Natural killer cell treated with Interleukin-12 subunit alpha and Interleukin-12 subunit beta and Interleukin-15 and Interleukin-18, amount 100 ng/mL, for 72 hours (primary cell): ENCODE measurements at regions not wholly inside any gene's neighbourhood (a gene's known extent, or its start where the extent isn't known, plus 50 kb on each side); places are given as distances from the start of the nearest gene placed in this dataset.
"Not testable (repeated sequence)": the region's sequence is repeated elsewhere in the genome, so short reads cannot be mapped to it uniquely, and the experiment has no call there.

Source experiments
- ATAC-seq, 2 donors: fragments of 150-1000 bp; cut with Tn5 transposase in 1 of 2; sonication (Bioruptor Pico), chemical (Tn5 transposase) in 1 of 2; 2 replicates each; pipeline ENCODE4 v1.10.0; 2021
- DNase-seq: peaks from one replicate; pipeline ENCODE4 v3.0.0; 2022; ENCODE audit warnings: low spot score
- H3K27ac Mint-ChIP-seq, 2 donors: 1 replicate in 1 of 2; 2 replicates in 1 of 2; pipeline ENCODE4 v1.8.0; 2022; ENCODE audit warnings: mixed read lengths in 2 of 2, mild to moderate bottlenecking in 1 of 2, moderate library complexity in 1 of 2
- H3K27me3 Mint-ChIP-seq, 2 donors: 1 replicate in 1 of 2; 2 replicates in 1 of 2; pipeline ENCODE4 v1.8.0; 2022; ENCODE audit warnings: mixed read lengths in 2 of 2
- H3K36me3 Mint-ChIP-seq: one replicate; pipeline ENCODE4 v1.8.0; 2022; ENCODE audit warnings: mixed read lengths
- H3K4me1 Mint-ChIP-seq, 2 donors: 1 replicate in 1 of 2; 2 replicates in 1 of 2; pipeline ENCODE4 v1.8.0; 2022; ENCODE audit warnings: low read depth in 2 of 2, mixed read lengths in 2 of 2, mild to moderate bottlenecking in 1 of 2
- H3K4me3 Mint-ChIP-seq: one replicate; pipeline ENCODE4 v1.8.0; 2022; ENCODE audit warnings: mixed read lengths
- H3K9me3 Mint-ChIP-seq: 2 replicates; pipeline ENCODE4 v1.8.0; 2022; ENCODE audit warnings: mixed read lengths

- Mint-ChIP-seq H3K27ac (no peak overlapping the region), H3K36me3 (no peaks in the 10 kb centered on the region), H3K4me3 (no peak overlapping the region), H3K4me1 (no peaks in the 10 kb centered on the region), H3K27me3 (peaks cover 0 to 11% of the 10 kb centered on the region in 2 donors), H3K9me3 (no peaks in the 10 kb centered on the region)
- DNase-seq (no peak), ATAC-seq (peak in 1 of 2 donors; percentile 17)
These were observed 69.2 kb upstream of the PPP2R2D start for GRCh38 chr10:131831561-131831960.

- no peak for DNase-seq
- no peak overlapping the region for H3K4me3 Mint-ChIP-seq
- no peaks in the 10 kb centered on the region for H3K9me3 Mint-ChIP-seq
- H3K27me3 Mint-ChIP-seq, result peaks cover 4 to 10% of the 10 kb centered on the region in 2 donors
- no peak for ATAC-seq
- no peak overlapping the region for H3K27ac Mint-ChIP-seq
- H3K36me3 Mint-ChIP-seq, result no peaks in the 10 kb centered on the region
- no peaks in the 10 kb centered on the region for H3K4me1 Mint-ChIP-seq
These were observed 68.6 kb upstream of the PPP2R2D start for GRCh38 chr10:131832056-131832685.

- Mint-ChIP-seq H3K27me3 (peaks cover 4 to 7% of the 10 kb centered on the region in 2 donors), H3K4me1 (no peaks in the 10 kb centered on the region), H3K36me3 (no peaks in the 10 kb centered on the region), H3K9me3 (no peaks in the 10 kb centered on the region), H3K4me3 (no peak overlapping the region), H3K27ac (no peak overlapping the region)
- DNase-seq (no peak), ATAC-seq (no peak)
These were observed 67.8 kb upstream of the PPP2R2D start for GRCh38 chr10:131833013-131833412.

GRCh38 chr10:131833446-131834080, 67.2 kb upstream of the PPP2R2D start:
- H3K36me3 Mint-ChIP-seq, result no peaks in the 10 kb centered on the region
- H3K27me3 Mint-ChIP-seq, result peaks cover 4 to 7% of the 10 kb centered on the region in 2 donors
- H3K4me1 Mint-ChIP-seq, result no peaks in the 10 kb centered on the region
- ATAC-seq (peak in 1 of 2 donors; percentile 44), DNase-seq (no peak)
- no peak overlapping the region for H3K4me3 Mint-ChIP-seq
- no peaks in the 10 kb centered on the region for H3K9me3 Mint-ChIP-seq
- H3K27ac Mint-ChIP-seq, result no peak overlapping the region

GRCh38 chr10:131834152-131834810, 66.5 kb upstream of the PPP2R2D start:
- Mint-ChIP-seq H3K9me3 (no peaks in the 10 kb centered on the region), H3K27me3 (peaks cover 4 to 7% of the 10 kb centered on the region in 2 donors), H3K4me3 (no peak overlapping the region), H3K36me3 (no peaks in the 10 kb centered on the region), H3K27ac (no peak overlapping the region), H3K4me1 (no peaks in the 10 kb centered on the region)
- ATAC-seq (peak in 1 of 2 donors; percentile 5), DNase-seq (no peak)

DNA sequence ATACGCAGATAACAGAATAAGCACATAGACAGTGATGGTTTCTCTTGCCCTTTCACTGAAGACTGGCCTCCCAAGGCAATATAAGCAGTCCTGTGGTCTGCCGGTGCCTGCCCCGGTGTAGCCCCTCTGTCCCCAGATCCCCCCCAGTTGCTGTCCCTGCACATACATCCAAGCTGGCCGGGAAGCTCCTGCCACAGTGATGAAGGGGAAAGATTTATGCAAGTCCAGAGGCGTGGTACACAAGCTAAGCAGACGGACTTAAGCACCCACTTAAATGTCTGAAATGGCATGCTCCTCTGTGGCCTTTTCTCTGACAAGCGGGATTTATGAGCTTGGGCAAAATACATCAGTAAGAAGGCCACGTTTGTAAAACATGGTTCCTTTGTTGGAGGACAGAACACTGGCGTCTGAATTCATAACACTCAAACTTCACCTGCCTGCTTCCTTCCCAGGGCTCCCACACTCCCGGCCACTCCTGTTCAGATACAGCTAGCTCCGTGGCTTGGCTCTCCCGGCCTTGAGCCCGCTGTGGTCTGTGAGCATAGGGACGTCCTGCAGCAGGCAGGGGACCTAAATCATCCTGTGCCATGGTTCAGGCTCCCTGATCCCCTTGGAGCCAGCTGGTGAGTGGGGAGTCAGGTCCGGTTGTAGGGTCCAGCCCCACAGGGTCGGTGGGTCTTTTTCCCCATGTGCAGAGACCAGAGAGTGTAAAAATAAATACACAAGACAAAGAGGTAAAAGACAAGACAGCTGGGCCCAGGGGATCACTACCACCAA, 61.7 kb upstream of the PPP2R2D start:
- no peaks in the 10 kb centered on the region for H3K9me3 Mint-ChIP-seq
- peaks cover 0 to 7% of the 10 kb centered on the region in 2 donors for H3K27me3 Mint-ChIP-seq
- H3K36me3 Mint-ChIP-seq, result no peaks in the 10 kb centered on the region
- no peaks in the 10 kb centered on the region for H3K4me1 Mint-ChIP-seq
- no peak for ATAC-seq
- H3K27ac Mint-ChIP-seq, result no peak overlapping the region
- H3K4me3 Mint-ChIP-seq, result no peak overlapping the region
- no peak for DNase-seq

- not testable (repeated sequence) for H3K9me3 Mint-ChIP-seq, H3K27me3 Mint-ChIP-seq, H3K27ac Mint-ChIP-seq, H3K4me3 Mint-ChIP-seq, DNase-seq, H3K4me1 Mint-ChIP-seq, H3K36me3 Mint-ChIP-seq, ATAC-seq
These were observed 60.7 kb upstream of the PPP2R2D start for GRCh38 chr10:131839880-131840787.

- Mint-ChIP-seq H3K27ac (no peak overlapping the region), H3K9me3 (no peaks in the 10 kb centered on the region), H3K27me3 (peaks cover 0 to 7% of the 10 kb centered on the region in 2 donors), H3K4me1 (no peaks in the 10 kb centered on the region), H3K4me3 (no peak overlapping the region), H3K36me3 (no peaks in the 10 kb centered on the region)
- DNase-seq (no peak), ATAC-seq (no peak)
These were observed 60.1 kb upstream of the PPP2R2D start for GRCh38 chr10:131840788-131841118.

DNA sequence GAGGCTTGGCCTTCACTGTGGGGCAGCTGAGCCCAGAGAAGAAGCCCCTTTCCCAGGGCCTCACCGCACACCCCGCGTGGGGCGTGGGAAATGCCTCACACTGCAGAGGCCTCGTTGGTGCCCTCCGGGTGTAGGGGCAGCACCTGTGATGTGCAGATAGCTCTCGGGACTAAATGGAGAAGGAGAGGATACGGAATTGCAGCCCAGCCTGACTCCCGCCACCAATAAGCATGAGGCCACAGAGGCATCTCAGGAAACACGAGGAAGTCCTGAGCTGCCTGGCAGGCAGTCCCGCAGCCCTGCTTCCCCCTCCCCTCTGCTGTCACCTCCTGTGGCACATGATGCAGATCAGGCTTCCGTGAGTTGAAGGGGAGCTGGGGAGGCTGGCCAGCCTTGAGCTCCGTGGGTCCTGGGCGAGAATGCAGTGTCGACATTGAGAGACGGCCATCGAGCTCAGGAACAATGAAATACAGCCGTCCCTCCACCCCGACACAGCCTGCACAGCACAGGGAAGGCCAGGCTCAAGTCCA, 59.6 kb upstream of the PPP2R2D start:
- no peaks in the 10 kb centered on the region for H3K9me3 Mint-ChIP-seq
- H3K4me1 Mint-ChIP-seq, result no peaks in the 10 kb centered on the region
- H3K4me3 Mint-ChIP-seq, result no peak overlapping the region
- H3K36me3 Mint-ChIP-seq, result no peaks in the 10 kb centered on the region
- no peak overlapping the region for H3K27ac Mint-ChIP-seq
- ATAC-seq, result no peak
- H3K27me3 Mint-ChIP-seq, result peaks cover 0 to 7% of the 10 kb centered on the region in 2 donors
- DNase-seq, result no peak

DNA sequence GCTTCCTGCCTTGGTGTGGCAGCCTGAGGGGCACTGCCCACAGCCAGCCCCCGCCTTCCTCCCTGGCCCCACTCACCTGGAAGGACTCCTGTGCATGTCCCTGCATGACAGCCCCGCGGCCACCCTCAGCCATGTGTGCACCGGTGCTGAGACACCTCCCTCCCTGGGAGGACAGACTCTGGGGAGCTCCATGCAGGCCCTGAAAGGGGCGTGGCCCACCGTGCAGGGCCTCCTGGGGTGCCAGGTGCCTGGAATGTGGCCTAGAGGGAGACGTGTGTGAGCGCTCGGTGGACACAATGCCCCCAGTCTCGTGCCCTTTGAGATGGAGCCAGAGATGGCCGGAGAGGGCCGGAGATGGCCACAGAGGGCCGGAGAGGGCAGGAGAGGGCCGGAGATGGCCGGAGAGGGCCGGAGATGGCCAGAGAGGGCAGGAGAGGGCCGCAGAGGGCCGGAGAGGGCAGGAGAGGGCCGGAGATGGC, 59.1 kb upstream of the PPP2R2D start:
- Mint-ChIP-seq H3K4me3 (no peak overlapping the region), H3K27ac (no peak overlapping the region), H3K9me3 (no peaks in the 10 kb centered on the region), H3K4me1 (no peaks in the 10 kb centered on the region), H3K27me3 (peaks cover 0 to 7% of the 10 kb centered on the region in 2 donors), H3K36me3 (no peaks in the 10 kb centered on the region)
- ATAC-seq (no peak), DNase-seq (no peak)

DNA sequence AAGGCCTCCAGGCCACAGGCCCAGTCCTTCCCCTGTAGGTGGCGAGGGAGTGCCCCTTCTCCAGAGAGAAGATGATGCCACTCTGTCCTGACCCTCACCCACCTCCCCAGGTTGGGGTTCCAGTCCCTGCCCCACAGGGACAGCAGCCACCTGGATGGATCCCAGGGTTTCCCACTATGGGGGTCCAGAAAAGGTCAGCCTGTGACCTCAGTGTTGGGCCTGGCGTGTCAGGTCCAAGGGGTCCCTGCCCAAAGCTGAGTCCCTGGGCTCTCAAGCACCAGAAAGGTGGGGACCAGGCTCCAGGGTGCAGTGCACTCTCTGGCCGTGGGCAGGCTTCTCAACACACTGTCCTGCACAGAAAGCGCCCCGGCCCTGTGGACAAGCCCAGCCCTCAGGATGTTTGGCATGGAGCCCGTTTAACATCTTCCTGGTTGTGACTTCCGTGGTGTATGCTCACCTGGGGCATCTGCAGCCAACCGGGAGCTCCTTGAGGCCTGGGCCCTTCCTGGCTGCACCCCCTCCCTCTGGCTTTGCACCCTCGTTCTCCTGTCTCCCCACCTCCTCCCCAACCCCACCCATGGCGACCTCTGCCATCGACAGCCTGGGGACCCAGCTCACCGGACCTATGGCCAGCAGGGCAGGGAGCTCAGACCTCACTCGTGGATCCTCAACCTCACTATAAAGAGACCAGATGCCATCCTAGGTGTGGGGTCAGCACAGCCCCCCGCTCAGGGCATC, 58.3 kb upstream of the PPP2R2D start:
- H3K36me3 Mint-ChIP-seq, result no peaks in the 10 kb centered on the region
- H3K27me3 Mint-ChIP-seq, result no peaks in the 10 kb centered on the region
- H3K4me1 Mint-ChIP-seq, result no peaks in the 10 kb centered on the region
- H3K4me3 Mint-ChIP-seq, result no peak overlapping the region
- H3K27ac Mint-ChIP-seq, result no peak overlapping the region
- no peaks in the 10 kb centered on the region for H3K9me3 Mint-ChIP-seq
- DNase-seq, result no peak
- no peak for ATAC-seq

DNA sequence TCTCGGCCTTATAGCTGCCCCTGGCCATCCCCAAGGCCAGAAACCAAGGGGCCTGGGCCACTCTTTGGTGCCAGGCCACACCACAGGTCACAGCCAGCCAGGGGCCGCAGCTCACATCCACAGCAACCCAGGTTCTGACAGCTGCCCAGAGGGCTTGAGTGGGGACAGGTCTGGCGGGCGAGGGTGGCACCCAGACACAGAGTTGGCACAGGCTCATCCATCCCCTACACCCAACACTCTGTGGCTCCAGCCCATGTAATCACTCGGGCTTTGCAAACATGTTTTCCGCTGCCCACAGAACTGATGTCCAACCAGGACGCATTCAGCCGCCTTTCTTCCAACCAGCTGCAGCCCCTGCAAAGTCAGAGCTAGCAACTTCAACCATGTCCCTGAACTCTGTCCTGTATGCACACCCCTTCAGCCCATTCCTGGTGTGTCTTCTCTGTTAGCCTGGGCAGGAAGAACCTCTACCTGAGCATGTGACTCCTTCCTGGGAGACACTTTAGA, 57.7 kb upstream of the PPP2R2D start:
- no peak overlapping the region for H3K27ac Mint-ChIP-seq
- H3K4me1 Mint-ChIP-seq, result no peaks in the 10 kb centered on the region
- H3K9me3 Mint-ChIP-seq, result no peaks in the 10 kb centered on the region
- no peak overlapping the region for H3K4me3 Mint-ChIP-seq
- H3K27me3 Mint-ChIP-seq, result no peaks in the 10 kb centered on the region
- DNase-seq (no peak), ATAC-seq (no peak)
- no peaks in the 10 kb centered on the region for H3K36me3 Mint-ChIP-seq
